HG03097 (cell line): ENCODE measurements at regions not wholly inside any gene's neighbourhood (a gene's known extent, or its start where the extent isn't known, plus 50 kb on each side); places are given as distances from the start of the nearest gene placed in this dataset.

Experiments used
- ATAC-seq: cut with Tn5 transposase; IDR thresholded peaks from one replicate; pipeline ENCODE4 v1.9.1; 2021; ENCODE audit not compliant: unreplicated experiment, low FRiP score

- ATAC-seq, result no peak
These were observed 452.1 kb downstream of the TMX3 start for GRCh38 chr18:68262690-68263294.

- no peak for ATAC-seq
These were observed 458.4 kb downstream of the TMX3 start for GRCh38 chr18:68256418-68257067.

GRCh38 chr18:68244786-68245185 lies 470.1 kb downstream of the TMX3 start:
- no peak for ATAC-seq

GRCh38 chr18:68241881-68242280 lies 473.0 kb downstream of the TMX3 start:
- no peak for ATAC-seq

GRCh38 chr18:68234676-68235075 lies 480.2 kb downstream of the TMX3 start:
- no peak for ATAC-seq

GRCh38 chr18:68234131-68234530 lies 480.8 kb downstream of the TMX3 start:
- ATAC-seq, result no peak

- no peak for ATAC-seq
These were observed 481.9 kb downstream of the TMX3 start for GRCh38 chr18:68233018-68233417.

- ATAC-seq, result no peak
These were observed 485.6 kb downstream of the TMX3 start for GRCh38 chr18:68229351-68229750.

GRCh38 chr18:68221111-68221724 lies 493.7 kb downstream of the TMX3 start:
- no peak for ATAC-seq

- ATAC-seq, result no peak
These were observed 494.4 kb downstream of the TMX3 start for GRCh38 chr18:68220458-68220857.

- ATAC-seq, result no peak
These were observed 495.0 kb downstream of the TMX3 start for GRCh38 chr18:68219872-68220271.

GRCh38 chr18:68219274-68219673 lies 495.6 kb downstream of the TMX3 start:
- ATAC-seq, result no peak

- no peak for ATAC-seq
These were observed 499.0 kb downstream of the TMX3 start for GRCh38 chr18:68215931-68216330.

GRCh38 chr18:68186039-68186438 lies 528.9 kb downstream of the TMX3 start:
- no peak for ATAC-seq

GRCh38 chr18:68181956-68182355 lies 533.0 kb downstream of the TMX3 start:
- no peak for ATAC-seq

GRCh38 chr18:68179811-68180210 lies 535.1 kb downstream of the TMX3 start:
- no peak for ATAC-seq

- no peak for ATAC-seq
These were observed 536.0 kb downstream of the TMX3 start for GRCh38 chr18:68178921-68179320.

- ATAC-seq, result no peak
These were observed 536.9 kb downstream of the TMX3 start for GRCh38 chr18:68177807-68178702.

- no peak for ATAC-seq
These were observed 538.0 kb downstream of the TMX3 start for GRCh38 chr18:68176901-68177300.

GRCh38 chr18:68172842-68173549 lies 541.9 kb downstream of the TMX3 start:
- no peak for ATAC-seq

GRCh38 chr18:68164909-68165308 lies 550.0 kb downstream of the TMX3 start:
- ATAC-seq, result no peak
